ENCODE measurements at regions not wholly inside any gene's neighbourhood (a gene's known extent, or its start where the extent isn't known, plus 50 kb on each side); places are given as distances from the start of the nearest gene placed in this dataset.

- no peak for DNase-seq
These were observed 59.9 kb downstream of the BMP4 start for GRCh38 chr14:53896726-53897125.

GRCh38 chr14:53894456-53894855, 62.2 kb downstream of the BMP4 start:
- DNase-seq = no peak

- no peak for DNase-seq
These were observed 63.3 kb downstream of the BMP4 start for GRCh38 chr14:53893374-53893773.

- DNase-seq = no peak
These were observed 66.0 kb downstream of the BMP4 start for GRCh38 chr14:53890611-53891101.

- no peak for DNase-seq
These were observed 67.9 kb downstream of the BMP4 start for GRCh38 chr14:53888535-53889386.

GRCh38 chr14:53885136-53885640, 71.4 kb downstream of the BMP4 start:
- DNase-seq = no peak

GRCh38 chr14:53884601-53885000, 72.0 kb downstream of the BMP4 start:
- no peak for DNase-seq

- DNase-seq = no peak
These were observed 72.9 kb downstream of the BMP4 start for GRCh38 chr14:53883739-53884138.

GRCh38 chr14:53882684-53883083, 73.9 kb downstream of the BMP4 start:
- DNase-seq = no peak

GRCh38 chr14:53881921-53882320, 74.7 kb downstream of the BMP4 start:
- DNase-seq = no peak

- no peak for DNase-seq
These were observed 75.3 kb downstream of the BMP4 start for GRCh38 chr14:53881161-53881871.

GRCh38 chr14:53880761-53881160, 75.9 kb downstream of the BMP4 start:
- DNase-seq = no peak

- no peak for DNase-seq
These were observed 76.9 kb downstream of the BMP4 start for GRCh38 chr14:53879747-53880146.

GRCh38 chr14:53879022-53879686, 77.5 kb downstream of the BMP4 start:
- DNase-seq = no peak

GRCh38 chr14:53875324-53875897, 81.2 kb downstream of the BMP4 start:
- DNase-seq = no peak

GRCh38 chr14:53874704-53875103, 81.9 kb downstream of the BMP4 start:
- DNase-seq = no peak

- DNase-seq = no peak
These were observed 83.9 kb downstream of the BMP4 start for GRCh38 chr14:53872681-53873089.

- no peak for DNase-seq
These were observed 84.7 kb downstream of the BMP4 start for GRCh38 chr14:53871951-53872350.

GRCh38 chr14:53871011-53871410, 85.6 kb downstream of the BMP4 start:
- DNase-seq = no peak

GRCh38 chr14:53865711-53866110, 90.9 kb downstream of the BMP4 start:
- no peak for DNase-seq

GRCh38 chr14:53861781-53862180, 94.8 kb downstream of the BMP4 start:
- no peak for DNase-seq

- DNase-seq = no peak
These were observed 98.3 kb downstream of the BMP4 start for GRCh38 chr14:53858345-53858684.

Data from effector CD4-positive, alpha-beta T cell (primary cell).